HG02759 (cell line): ENCODE measurements at regions not wholly inside any gene's neighbourhood (a gene's known extent, or its start where the extent isn't known, plus 50 kb on each side); places are given as distances from the start of the nearest gene placed in this dataset.

Experiments
- ATAC-seq: cut with Tn5 transposase; IDR thresholded peaks from one replicate; pipeline ENCODE4 v1.9.1; 2021; ENCODE audit warnings: mild to moderate bottlenecking, moderate library complexity; ENCODE audit not compliant: unreplicated experiment

DNA sequence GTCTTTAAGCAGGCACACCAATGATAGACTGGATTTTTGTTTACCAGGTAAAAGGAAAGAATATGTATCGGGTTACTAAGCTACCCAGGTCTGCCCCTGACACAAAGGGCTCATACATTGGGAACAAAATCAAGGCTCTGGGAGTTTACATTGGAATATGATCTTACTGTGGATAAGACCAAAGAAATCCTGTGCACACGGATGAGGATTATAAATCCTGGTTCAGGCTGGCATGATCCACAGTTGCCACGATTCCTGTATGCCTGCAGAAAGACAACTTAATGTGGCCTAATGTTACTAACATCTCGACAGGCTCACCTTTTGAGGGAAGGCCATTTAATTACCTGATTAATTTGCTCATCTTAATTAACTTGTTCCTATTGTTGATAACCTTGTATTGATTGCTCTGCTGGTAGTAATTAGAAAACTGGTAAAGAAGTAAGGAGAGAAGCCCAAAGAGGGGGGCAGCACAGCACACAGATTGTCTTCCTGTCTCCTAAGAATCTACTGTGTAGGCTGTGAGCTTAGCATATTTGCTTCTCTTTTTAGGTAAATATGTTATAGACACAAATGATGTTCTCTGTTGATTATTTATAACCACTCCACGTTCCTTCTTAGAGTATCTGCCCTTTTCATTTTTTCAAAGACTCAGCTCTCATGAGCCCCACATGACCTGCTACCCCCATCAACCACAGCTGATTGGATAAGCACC lies 51.0 kb upstream of the TOX3 start:
- no peak for ATAC-seq

DNA sequence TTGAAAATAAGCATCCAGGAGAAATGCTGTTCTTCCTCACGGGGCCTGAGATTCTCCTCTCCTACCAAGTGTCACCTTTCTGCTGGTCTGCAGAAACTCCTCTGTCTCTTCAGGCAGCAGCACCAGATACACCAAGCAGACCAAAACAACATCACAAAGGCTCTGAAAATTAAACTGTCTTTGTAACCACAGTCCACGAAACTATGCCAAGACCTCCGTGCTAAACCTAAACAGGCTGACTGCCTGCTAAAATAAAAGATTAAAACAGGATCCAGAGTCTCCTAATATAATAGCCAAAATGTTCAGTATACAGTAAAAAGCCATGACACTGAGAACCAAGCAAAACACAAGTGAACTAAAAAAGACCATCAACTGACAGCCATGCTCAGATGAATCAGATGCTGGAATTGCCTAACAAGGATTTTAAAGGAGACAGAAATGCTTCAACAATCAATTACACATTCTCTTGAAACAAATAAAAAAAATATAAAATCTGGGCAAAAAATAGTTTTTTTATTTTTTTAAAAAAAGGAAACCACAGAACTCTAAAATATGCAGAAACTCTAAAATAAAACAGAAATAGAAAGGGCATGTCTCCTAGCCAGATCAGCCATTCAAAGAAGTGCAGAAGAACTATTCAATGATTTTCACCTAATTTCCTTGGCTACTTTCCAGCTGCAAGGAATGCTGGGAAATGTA lies 50.3 kb upstream of the TOX3 start:
- ATAC-seq = no peak
